ENCODE measurements at regions not wholly inside any gene's neighbourhood (a gene's known extent, or its start where the extent isn't known, plus 50 kb on each side); places are given as distances from the start of the nearest gene placed in this dataset.
"Not testable (repeated sequence)": the region's sequence is repeated elsewhere in the genome, so short reads cannot be mapped to it uniquely, and the experiment has no call there.

GRCh38 chr5:24167806-24168205, 477.0 kb downstream of the CDH10 start:
- Histone ChIP-seq H3K9me3 (ENCODE audit: control insufficient read depth, insufficient read depth, low read length) (no peaks in the 10 kb centered on the region), H3K36me3 (ENCODE audit: control insufficient read depth, insufficient read depth, low read length) (no peaks in the 10 kb centered on the region), H3K4me3 (ENCODE audit: low read length) (no peak overlapping the region), H3K27me3 (ENCODE audit: control insufficient read depth, insufficient read depth, low read length) (no peaks in the 10 kb centered on the region), H3K27ac (ENCODE audit: low read length) (no peak overlapping the region), H3K4me1 (ENCODE audit: control insufficient read depth, insufficient read depth, low read length) (no peaks in the 10 kb centered on the region)
- DNase-seq (ENCODE audit: low read depth, low spot score), result no peak

GRCh38 chr5:24170026-24170425, 474.8 kb downstream of the CDH10 start:
- H3K4me3 ChIP-seq (ENCODE audit: low read length), result no peak overlapping the region
- no peaks in the 10 kb centered on the region for H3K4me1 ChIP-seq (ENCODE audit: control insufficient read depth, insufficient read depth, low read length)
- H3K27ac ChIP-seq (ENCODE audit: low read length), result no peak overlapping the region
- H3K36me3 ChIP-seq (ENCODE audit: control insufficient read depth, insufficient read depth, low read length), result no peaks in the 10 kb centered on the region
- no peaks in the 10 kb centered on the region for H3K9me3 ChIP-seq (ENCODE audit: control insufficient read depth, insufficient read depth, low read length)
- WGBS (ENCODE audit: insufficient coverage, insufficient read length), result 100% methylated on average over 1 of the region's 16 CpGs
- no peak for DNase-seq (ENCODE audit: low read depth, low spot score)
- H3K27me3 ChIP-seq (ENCODE audit: control insufficient read depth, insufficient read depth, low read length), result no peaks in the 10 kb centered on the region

GRCh38 chr5:24170930-24171329, 473.8 kb downstream of the CDH10 start:
- H3K27me3 ChIP-seq (ENCODE audit: control insufficient read depth, insufficient read depth, low read length); DNase-seq (ENCODE audit: low read depth, low spot score); H3K9me3 ChIP-seq (ENCODE audit: control insufficient read depth, insufficient read depth, low read length); H3K4me3 ChIP-seq (ENCODE audit: low read length); H3K27ac ChIP-seq (ENCODE audit: low read length); H3K4me1 ChIP-seq (ENCODE audit: control insufficient read depth, insufficient read depth, low read length); H3K36me3 ChIP-seq (ENCODE audit: control insufficient read depth, insufficient read depth, low read length): not testable (repeated sequence)
- WGBS (ENCODE audit: insufficient coverage, insufficient read length), result no CpG with 5 or more reads among the region's 2 CpGs

GRCh38 chr5:24177821-24178220, 467.0 kb downstream of the CDH10 start:
- Histone ChIP-seq H3K9me3 (ENCODE audit: control insufficient read depth, insufficient read depth, low read length) (no peaks in the 10 kb centered on the region), H3K27ac (ENCODE audit: low read length) (no peak overlapping the region), H3K4me3 (ENCODE audit: low read length) (no peak overlapping the region), H3K27me3 (ENCODE audit: control insufficient read depth, insufficient read depth, low read length) (no peaks in the 10 kb centered on the region), H3K4me1 (ENCODE audit: control insufficient read depth, insufficient read depth, low read length) (no peaks in the 10 kb centered on the region), H3K36me3 (ENCODE audit: control insufficient read depth, insufficient read depth, low read length) (no peaks in the 10 kb centered on the region)
- WGBS (ENCODE audit: insufficient coverage, insufficient read length), result no CpG with 5 or more reads among the region's 4 CpGs
- DNase-seq (ENCODE audit: low read depth, low spot score), result no peak

- Histone ChIP-seq H3K36me3 (ENCODE audit: control insufficient read depth, insufficient read depth, low read length) (no peaks in the 10 kb centered on the region), H3K27ac (ENCODE audit: low read length) (no peak overlapping the region), H3K4me1 (ENCODE audit: control insufficient read depth, insufficient read depth, low read length) (no peaks in the 10 kb centered on the region), H3K9me3 (ENCODE audit: control insufficient read depth, insufficient read depth, low read length) (no peaks in the 10 kb centered on the region), H3K4me3 (ENCODE audit: low read length) (no peak overlapping the region), H3K27me3 (ENCODE audit: control insufficient read depth, insufficient read depth, low read length) (no peaks in the 10 kb centered on the region)
- no CpG with 5 or more reads among the region's 2 CpGs for WGBS (ENCODE audit: insufficient coverage, insufficient read length)
- no peak for DNase-seq (ENCODE audit: low read depth, low spot score)
Measured at GRCh38 chr5:24183981-24184380, 460.8 kb downstream of the CDH10 start.

- H3K9me3 ChIP-seq (ENCODE audit: control insufficient read depth, insufficient read depth, low read length), result no peaks in the 10 kb centered on the region
- H3K27ac ChIP-seq (ENCODE audit: low read length), result no peak overlapping the region
- H3K36me3 ChIP-seq (ENCODE audit: control insufficient read depth, insufficient read depth, low read length), result no peaks in the 10 kb centered on the region
- no peak overlapping the region for H3K4me3 ChIP-seq (ENCODE audit: low read length)
- no CpG with 5 or more reads among the region's 7 CpGs for WGBS (ENCODE audit: insufficient coverage, insufficient read length)
- H3K4me1 ChIP-seq (ENCODE audit: control insufficient read depth, insufficient read depth, low read length), result no peaks in the 10 kb centered on the region
- DNase-seq (ENCODE audit: low read depth, low spot score), result no peak
- H3K27me3 ChIP-seq (ENCODE audit: control insufficient read depth, insufficient read depth, low read length), result no peaks in the 10 kb centered on the region
Measured at GRCh38 chr5:24188216-24188925, 456.4 kb downstream of the CDH10 start.

- no peak overlapping the region for H3K27ac ChIP-seq (ENCODE audit: low read length)
- no peak overlapping the region for H3K4me3 ChIP-seq (ENCODE audit: low read length)
- no peaks in the 10 kb centered on the region for H3K36me3 ChIP-seq (ENCODE audit: control insufficient read depth, insufficient read depth, low read length)
- no peaks in the 10 kb centered on the region for H3K4me1 ChIP-seq (ENCODE audit: control insufficient read depth, insufficient read depth, low read length)
- WGBS (ENCODE audit: insufficient coverage, insufficient read length), result no CpG with 5 or more reads among the region's 2 CpGs
- no peak for DNase-seq (ENCODE audit: low read depth, low spot score)
- H3K27me3 ChIP-seq (ENCODE audit: control insufficient read depth, insufficient read depth, low read length), result no peaks in the 10 kb centered on the region
- H3K9me3 ChIP-seq (ENCODE audit: control insufficient read depth, insufficient read depth, low read length), result no peaks in the 10 kb centered on the region
Measured at GRCh38 chr5:24196789-24197188, 448.0 kb downstream of the CDH10 start.

GRCh38 chr5:24208686-24209106, 436.1 kb downstream of the CDH10 start:
- peak; percentile 43 for DNase-seq (ENCODE audit: low read depth, low spot score)
- H3K36me3 ChIP-seq (ENCODE audit: control insufficient read depth, insufficient read depth, low read length), result no peaks in the 10 kb centered on the region
- no peaks in the 10 kb centered on the region for H3K9me3 ChIP-seq (ENCODE audit: control insufficient read depth, insufficient read depth, low read length)
- no CpG with 5 or more reads among the region's 4 CpGs for WGBS (ENCODE audit: insufficient coverage, insufficient read length)
- H3K4me1 ChIP-seq (ENCODE audit: control insufficient read depth, insufficient read depth, low read length), result peaks cover 2% of the 10 kb centered on the region; the same call in 1 of the 2 replicates
- no peak overlapping the region for H3K27ac ChIP-seq (ENCODE audit: low read length)
- no peaks in the 10 kb centered on the region for H3K27me3 ChIP-seq (ENCODE audit: control insufficient read depth, insufficient read depth, low read length)
- H3K4me3 ChIP-seq (ENCODE audit: low read length), result no peak overlapping the region

- no peak overlapping the region for H3K4me3 ChIP-seq (ENCODE audit: low read length)
- H3K36me3 ChIP-seq (ENCODE audit: control insufficient read depth, insufficient read depth, low read length), result no peaks in the 10 kb centered on the region
- WGBS (ENCODE audit: insufficient coverage, insufficient read length), result 100% methylated on average over 1 of the region's 3 CpGs
- no peak for DNase-seq (ENCODE audit: low read depth, low spot score)
- no peaks in the 10 kb centered on the region for H3K27me3 ChIP-seq (ENCODE audit: control insufficient read depth, insufficient read depth, low read length)
- no peaks in the 10 kb centered on the region for H3K4me1 ChIP-seq (ENCODE audit: control insufficient read depth, insufficient read depth, low read length)
- no peaks in the 10 kb centered on the region for H3K9me3 ChIP-seq (ENCODE audit: control insufficient read depth, insufficient read depth, low read length)
- no peak overlapping the region for H3K27ac ChIP-seq (ENCODE audit: low read length)
Measured at GRCh38 chr5:24215114-24215513, 429.7 kb downstream of the CDH10 start.

- H3K36me3 ChIP-seq (ENCODE audit: control insufficient read depth, insufficient read depth, low read length), result no peaks in the 10 kb centered on the region
- DNase-seq (ENCODE audit: low read depth, low spot score), result no peak
- H3K27me3 ChIP-seq (ENCODE audit: control insufficient read depth, insufficient read depth, low read length), result no peaks in the 10 kb centered on the region
- no peak overlapping the region for H3K27ac ChIP-seq (ENCODE audit: low read length)
- WGBS (ENCODE audit: insufficient coverage, insufficient read length), result no CpG with 5 or more reads among the region's 2 CpGs
- no peaks in the 10 kb centered on the region for H3K9me3 ChIP-seq (ENCODE audit: control insufficient read depth, insufficient read depth, low read length)
- H3K4me1 ChIP-seq (ENCODE audit: control insufficient read depth, insufficient read depth, low read length), result no peaks in the 10 kb centered on the region
- H3K4me3 ChIP-seq (ENCODE audit: low read length), result no peak overlapping the region
Measured at GRCh38 chr5:24222876-24223275, 421.9 kb downstream of the CDH10 start.

- Histone ChIP-seq H3K9me3 (ENCODE audit: control insufficient read depth, insufficient read depth, low read length) (no peaks in the 10 kb centered on the region), H3K27me3 (ENCODE audit: control insufficient read depth, insufficient read depth, low read length) (no peaks in the 10 kb centered on the region), H3K36me3 (ENCODE audit: control insufficient read depth, insufficient read depth, low read length) (no peaks in the 10 kb centered on the region), H3K4me3 (ENCODE audit: low read length) (no peak overlapping the region), H3K27ac (ENCODE audit: low read length) (no peak overlapping the region), H3K4me1 (ENCODE audit: control insufficient read depth, insufficient read depth, low read length) (no peaks in the 10 kb centered on the region)
- no peak for DNase-seq (ENCODE audit: low read depth, low spot score)
Measured at GRCh38 chr5:24225051-24225450, 419.7 kb downstream of the CDH10 start.
